Neutrophil (primary cell): ENCODE measurements at regions not wholly inside any gene's neighbourhood (a gene's known extent, or its start where the extent isn't known, plus 50 kb on each side); places are given as distances from the start of the nearest gene placed in this dataset.

Experiments
- H3K27ac ChIP-seq: fragments of 200-600 bp; sonication (generic); 2 replicates; pipeline ENCODE4 v1.5.1; 2016; ENCODE audit warnings: mild to moderate bottlenecking, moderate library complexity
- H3K27me3 ChIP-seq: fragments of 200-600 bp; sonication (generic); 2 replicates; pipeline ENCODE4 v1.6.0; 2016; ENCODE audit warnings: mild to moderate bottlenecking
- H3K36me3 ChIP-seq: fragments of 200-600 bp; sonication (generic); 2 replicates; pipeline ENCODE4 v1.5.1; 2017
- H3K4me1 ChIP-seq, 2 experiments: fragments of 200-600 bp in 1 of 2; sonication (generic) in 1 of 2; 1 replicate in 1 of 2; 2 replicates in 1 of 2; pipeline versions ENCODE4 v1.5.1 to v1.6.1; 2013 to 2016; ENCODE audit warnings: low read depth in 1 of 2, low read length in 1 of 2, mild to moderate bottlenecking in 1 of 2, moderate library complexity in 1 of 2; ENCODE audit not compliant: control insufficient read depth in 1 of 2, insufficient read depth in 1 of 2
- H3K4me3 ChIP-seq, 2 experiments: fragments of 200-600 bp in 1 of 2; sonication (generic) in 1 of 2; 1 replicate in 1 of 2; 2 replicates in 1 of 2; pipeline ENCODE4 v1.5.1; 2013 to 2016; ENCODE audit warnings: low read depth in 1 of 2, low read length in 1 of 2, mild to moderate bottlenecking in 1 of 2, moderate library complexity in 1 of 2
- H3K9me3 ChIP-seq: fragments of 200-600 bp; sonication (generic); 2 replicates; pipeline ENCODE4 v1.5.1; 2016
- TF ChIP-seq, protein P1 (sequence below): fragments of 200-600 bp; sonication (generic); IDR thresholded peaks from 2 replicates; pipeline ENCODE4 v1.5.1; 2016; ENCODE audit warnings: antibody characterized with exemption

DNA sequence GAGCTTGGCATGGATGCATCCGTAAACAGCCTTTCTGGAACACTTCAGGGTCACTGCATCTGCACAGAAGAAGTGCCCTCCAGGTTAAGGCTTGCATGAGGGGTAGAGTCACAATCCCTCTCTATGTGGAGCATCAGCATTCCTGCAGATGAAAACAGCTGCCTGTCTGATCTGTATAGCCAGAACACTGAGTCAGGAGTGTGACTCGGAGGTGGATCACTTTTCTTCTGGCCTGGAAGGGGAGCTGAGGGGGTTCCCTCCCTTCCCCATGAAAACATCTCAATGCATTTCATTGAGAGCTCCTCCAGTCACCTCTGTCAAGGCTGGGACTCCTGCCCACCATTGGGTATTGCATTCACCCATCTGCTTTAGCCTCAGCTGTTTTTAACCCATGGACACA, 72.5 kb upstream of the SERPINE2 start:
- Histone ChIP-seq H3K36me3 (no peaks in the 10 kb centered on the region), H3K27me3 (no peaks in the 10 kb centered on the region), H3K27ac (no peak overlapping the region), H3K9me3 (no peaks in the 10 kb centered on the region), H3K4me3 (no peak overlapping the region), H3K4me1 (no peaks in the 10 kb centered on the region)
- TF ChIP-seq, protein P1, sequence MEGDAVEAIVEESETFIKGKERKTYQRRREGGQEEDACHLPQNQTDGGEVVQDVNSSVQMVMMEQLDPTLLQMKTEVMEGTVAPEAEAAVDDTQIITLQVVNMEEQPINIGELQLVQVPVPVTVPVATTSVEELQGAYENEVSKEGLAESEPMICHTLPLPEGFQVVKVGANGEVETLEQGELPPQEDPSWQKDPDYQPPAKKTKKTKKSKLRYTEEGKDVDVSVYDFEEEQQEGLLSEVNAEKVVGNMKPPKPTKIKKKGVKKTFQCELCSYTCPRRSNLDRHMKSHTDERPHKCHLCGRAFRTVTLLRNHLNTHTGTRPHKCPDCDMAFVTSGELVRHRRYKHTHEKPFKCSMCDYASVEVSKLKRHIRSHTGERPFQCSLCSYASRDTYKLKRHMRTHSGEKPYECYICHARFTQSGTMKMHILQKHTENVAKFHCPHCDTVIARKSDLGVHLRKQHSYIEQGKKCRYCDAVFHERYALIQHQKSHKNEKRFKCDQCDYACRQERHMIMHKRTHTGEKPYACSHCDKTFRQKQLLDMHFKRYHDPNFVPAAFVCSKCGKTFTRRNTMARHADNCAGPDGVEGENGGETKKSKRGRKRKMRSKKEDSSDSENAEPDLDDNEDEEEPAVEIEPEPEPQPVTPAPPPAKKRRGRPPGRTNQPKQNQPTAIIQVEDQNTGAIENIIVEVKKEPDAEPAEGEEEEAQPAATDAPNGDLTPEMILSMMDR: no peak

DNA sequence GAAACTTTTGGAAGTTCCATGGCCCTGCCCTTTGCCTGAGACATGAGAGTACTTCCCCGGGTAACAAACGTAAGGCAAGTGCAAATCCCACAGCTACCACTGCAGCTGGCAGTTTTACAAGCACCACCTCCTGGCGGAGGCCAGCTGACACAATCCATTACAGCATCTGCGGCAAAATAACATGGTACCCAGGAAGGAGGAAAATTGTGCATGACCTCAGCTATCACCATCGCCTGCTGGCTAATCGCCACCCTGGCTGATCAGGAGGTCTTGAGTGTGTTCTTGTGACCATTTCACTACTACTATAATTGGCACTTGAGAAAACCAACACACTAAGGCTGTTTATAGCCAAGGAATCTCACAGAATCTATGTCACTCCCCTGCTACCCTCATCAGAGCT, 71.7 kb upstream of the SERPINE2 start:
- H3K4me1 ChIP-seq: no peaks in the 10 kb centered on the region
- H3K9me3 ChIP-seq: no peaks in the 10 kb centered on the region
- H3K27me3 ChIP-seq: no peaks in the 10 kb centered on the region
- no peaks in the 10 kb centered on the region for H3K36me3 ChIP-seq
- H3K4me3 ChIP-seq: no peak overlapping the region
- TF ChIP-seq, protein P1: no peak
- no peak overlapping the region for H3K27ac ChIP-seq

DNA sequence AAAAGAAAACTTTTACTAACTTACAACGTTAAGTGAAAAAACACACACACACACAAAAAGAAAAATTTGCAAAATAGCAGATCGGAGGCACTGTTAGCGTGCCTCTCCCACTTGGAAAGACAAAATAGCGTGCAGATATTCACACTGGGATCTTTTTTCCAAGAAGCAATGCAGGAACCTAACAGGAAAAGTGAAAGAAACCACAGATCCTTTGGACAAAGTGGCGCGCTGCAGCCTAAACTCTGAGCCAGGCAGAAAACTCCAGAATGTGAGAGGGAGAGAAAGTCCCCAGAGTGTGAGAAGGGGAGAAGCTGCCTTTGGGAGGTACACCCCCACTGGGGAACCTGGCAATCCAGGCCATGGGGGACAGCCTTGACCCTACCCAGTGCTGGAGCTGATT, 70.7 kb upstream of the SERPINE2 start:
- no peak overlapping the region for H3K4me3 ChIP-seq
- no peaks in the 10 kb centered on the region for H3K36me3 ChIP-seq
- no peaks in the 10 kb centered on the region for H3K9me3 ChIP-seq
- no peaks in the 10 kb centered on the region for H3K27me3 ChIP-seq
- no peak overlapping the region for H3K27ac ChIP-seq
- H3K4me1 ChIP-seq: no peaks in the 10 kb centered on the region
- TF ChIP-seq, protein P1: no peak

DNA sequence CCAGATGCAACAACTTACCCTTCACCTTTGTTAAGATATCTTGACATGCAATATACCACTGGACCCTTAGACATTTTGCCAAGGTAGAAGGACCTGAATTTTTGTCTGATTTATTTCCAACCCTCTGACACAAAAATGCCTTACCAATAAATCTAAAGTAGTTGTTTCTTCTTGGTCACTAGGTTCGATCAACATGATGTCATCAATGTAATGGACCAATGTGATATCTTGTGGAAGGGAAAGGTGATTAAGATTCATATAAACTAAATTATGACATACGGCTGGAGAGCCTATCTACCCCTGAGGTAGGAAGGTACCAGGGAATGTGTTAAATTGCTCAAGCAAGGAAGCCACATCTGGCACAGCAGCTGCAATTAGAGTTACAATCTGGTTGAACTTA, 67.7 kb upstream of the SERPINE2 start:
- no peak overlapping the region for H3K27ac ChIP-seq

DNA sequence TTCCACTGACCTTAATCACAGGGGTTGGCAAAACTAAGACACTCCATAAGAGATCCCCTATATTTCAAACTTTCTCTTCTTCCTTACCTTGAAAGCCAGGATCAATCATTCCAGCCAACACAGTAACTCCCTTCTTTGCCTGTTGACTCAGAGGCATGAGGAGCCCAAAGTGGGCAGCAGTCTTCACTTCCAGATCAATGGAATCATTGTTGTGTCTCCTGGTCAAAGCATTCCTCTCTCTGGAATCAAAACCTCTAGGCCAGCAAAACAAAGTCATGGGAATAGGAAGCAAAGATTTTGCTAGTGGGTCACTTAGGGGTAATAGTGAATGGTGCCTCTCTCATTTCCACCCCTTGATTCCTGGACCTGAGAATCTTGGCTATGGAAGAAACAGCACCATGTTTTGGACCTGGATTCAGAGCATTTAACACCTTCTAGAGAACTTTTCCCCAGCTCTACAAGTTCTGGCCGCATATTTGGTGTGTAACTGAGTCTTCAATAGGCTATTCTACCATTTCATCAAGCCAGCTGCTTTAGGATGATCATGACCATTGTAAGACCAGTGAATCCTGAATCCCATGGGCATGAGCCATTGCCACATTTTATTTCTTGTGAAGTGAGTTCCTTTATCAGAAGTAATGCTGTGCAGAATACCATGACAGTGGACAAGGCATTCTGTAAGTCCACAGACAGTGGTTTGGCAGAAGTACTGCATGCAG, 65.7 kb upstream of the SERPINE2 start:
- Histone ChIP-seq H3K27me3 (no peaks in the 10 kb centered on the region), H3K4me3 (no peak overlapping the region), H3K27ac (no peak overlapping the region), H3K4me1 (no peaks in the 10 kb centered on the region), H3K9me3 (no peaks in the 10 kb centered on the region), H3K36me3 (no peaks in the 10 kb centered on the region)
- TF ChIP-seq, protein P1: no peak

More for the DNA sequence above, 67.7 kb upstream of the SERPINE2 start:
- H3K36me3 ChIP-seq: no peaks in the 10 kb centered on the region
- no peak overlapping the region for H3K4me3 ChIP-seq
- no peaks in the 10 kb centered on the region for H3K27me3 ChIP-seq
- no peaks in the 10 kb centered on the region for H3K9me3 ChIP-seq
- H3K4me1 ChIP-seq: no peaks in the 10 kb centered on the region
- TF ChIP-seq, protein P1: no peak
